ENCODE measurements at regions not wholly inside any gene's neighbourhood (a gene's known extent, or its start where the extent isn't known, plus 50 kb on each side); places are given as distances from the start of the nearest gene placed in this dataset.

GRCh38 chr16:35559911-35560636 is 2100.7 kb downstream of the TP53TG3F start:
- Histone ChIP-seq H3K9me3 (replicated peaks) (no peaks in the 10 kb centered on the region), H3K4me3 (no peak overlapping the region), H3K27ac (no peak overlapping the region), H3K27me3 (no peaks in the 10 kb centered on the region), H3K36me3 (no peaks in the 10 kb centered on the region), H3K4me1 (no peaks in the 10 kb centered on the region)
- DNase-seq, result peak in 1 of 2 experiments; percentile 2

- H3K4me3 ChIP-seq, result no peak overlapping the region
- no peaks in the 10 kb centered on the region for H3K27me3 ChIP-seq
- H3K9me3 ChIP-seq (replicated peaks), result no peaks in the 10 kb centered on the region
- H3K36me3 ChIP-seq, result no peaks in the 10 kb centered on the region
- H3K4me1 ChIP-seq, result no peaks in the 10 kb centered on the region
- H3K27ac ChIP-seq, result no peak overlapping the region
- no peak for DNase-seq
Observed at GRCh38 chr16:35560637-35560984, 2101.2 kb downstream of the TP53TG3F start.

DNA sequence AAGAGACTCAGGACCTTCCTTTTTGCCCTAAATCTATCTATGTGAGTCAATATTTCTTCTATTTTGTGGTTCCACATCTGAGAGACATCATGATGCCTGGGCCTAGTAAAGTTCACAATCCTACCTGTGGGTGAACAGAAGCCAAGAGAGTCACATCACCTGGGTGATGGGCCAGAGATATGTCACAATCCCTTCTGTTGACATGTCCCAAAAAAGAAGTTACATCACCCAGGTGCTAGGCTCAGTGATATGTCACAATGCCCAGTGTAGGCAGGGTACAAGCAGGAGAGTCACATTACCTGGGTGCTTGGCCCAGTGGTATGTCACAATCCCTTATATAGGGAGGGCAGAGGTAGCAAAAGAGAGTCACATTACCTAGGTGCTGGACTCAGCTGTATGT is 2101.9 kb downstream of the TP53TG3F start:
- H3K4me1 ChIP-seq, result no peaks in the 10 kb centered on the region
- H3K27me3 ChIP-seq, result no peaks in the 10 kb centered on the region
- H3K27ac ChIP-seq, result no peak overlapping the region
- no peaks in the 10 kb centered on the region for H3K9me3 ChIP-seq (replicated peaks)
- H3K36me3 ChIP-seq, result no peaks in the 10 kb centered on the region
- DNase-seq, result no peak
- H3K4me3 ChIP-seq, result no peak overlapping the region

GRCh38 chr16:35562471-35562870 is 2103.1 kb downstream of the TP53TG3F start:
- no peak overlapping the region for H3K4me3 ChIP-seq
- no peaks in the 10 kb centered on the region for H3K27me3 ChIP-seq
- no peak overlapping the region for H3K27ac ChIP-seq
- DNase-seq, result no peak
- H3K4me1 ChIP-seq, result no peaks in the 10 kb centered on the region
- H3K9me3 ChIP-seq (replicated peaks), result no peaks in the 10 kb centered on the region
- H3K36me3 ChIP-seq, result no peaks in the 10 kb centered on the region

DNA sequence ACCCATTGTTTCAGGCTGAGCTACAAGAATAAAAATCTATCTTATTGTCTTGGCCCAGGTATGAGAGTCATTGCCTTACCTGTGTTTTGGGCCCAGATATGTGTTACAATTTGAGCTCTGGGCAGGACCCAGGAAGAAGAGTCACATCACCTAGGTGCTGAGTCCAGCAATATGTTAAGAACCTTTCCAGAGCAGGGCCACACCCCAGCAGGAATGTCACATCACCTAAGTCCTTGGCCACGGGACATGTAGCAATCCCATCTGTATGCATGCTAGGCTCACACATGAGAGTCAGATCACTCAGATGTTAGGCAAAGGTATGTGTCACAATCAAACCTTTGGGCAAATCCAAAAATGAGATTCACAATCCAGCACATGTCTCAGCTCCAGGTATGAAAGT is 2103.5 kb downstream of the TP53TG3F start:
- no peak for DNase-seq
- Histone ChIP-seq H3K27me3 (no peaks in the 10 kb centered on the region), H3K27ac (no peak overlapping the region), H3K9me3 (replicated peaks) (no peaks in the 10 kb centered on the region), H3K4me3 (no peak overlapping the region), H3K4me1 (no peaks in the 10 kb centered on the region), H3K36me3 (no peaks in the 10 kb centered on the region)

DNA sequence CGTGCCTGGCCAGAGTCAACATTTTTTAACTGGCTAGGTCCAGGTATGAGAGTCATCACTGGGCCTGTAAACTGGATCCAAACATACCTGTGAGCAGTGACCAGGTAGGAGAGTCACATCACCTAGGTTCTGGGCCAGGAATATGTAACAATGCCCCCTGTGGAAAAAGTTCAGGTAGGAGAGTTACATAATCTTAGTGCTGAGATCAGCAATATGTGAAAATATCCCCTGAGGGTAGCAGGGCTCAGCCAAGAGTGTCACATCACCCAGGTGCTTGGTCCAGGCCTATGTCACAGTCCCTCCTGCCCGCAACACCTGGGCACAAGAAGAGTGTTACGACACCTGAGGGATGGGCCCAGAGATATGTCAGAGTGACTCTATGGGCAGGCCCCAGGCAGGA is 2104.7 kb downstream of the TP53TG3F start:
- Histone ChIP-seq H3K4me3 (no peak overlapping the region), H3K27ac (no peak overlapping the region), H3K36me3 (no peaks in the 10 kb centered on the region), H3K9me3 (replicated peaks) (no peaks in the 10 kb centered on the region), H3K27me3 (no peaks in the 10 kb centered on the region), H3K4me1 (no peaks in the 10 kb centered on the region)
- no peak for DNase-seq

DNA sequence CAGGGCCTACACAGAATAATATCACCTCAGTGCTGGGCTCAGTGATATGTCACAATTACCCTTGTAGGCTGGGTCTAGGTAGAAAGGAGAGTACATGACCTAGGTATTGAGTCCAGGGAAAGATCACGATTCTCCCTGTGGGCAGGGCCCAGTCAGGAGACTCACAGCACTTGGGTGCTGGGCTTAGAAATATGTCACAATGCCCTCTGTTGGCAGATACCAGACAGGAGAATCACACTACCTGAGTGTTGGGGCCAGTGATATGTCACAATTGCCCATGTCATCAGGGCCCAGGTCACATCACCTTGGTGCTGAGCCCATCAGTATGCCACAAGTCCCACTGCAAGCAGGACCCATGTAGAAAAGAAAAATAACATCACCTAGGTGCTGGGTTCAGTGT is 2105.5 kb downstream of the TP53TG3F start:
- no peaks in the 10 kb centered on the region for H3K4me1 ChIP-seq
- H3K27me3 ChIP-seq, result no peaks in the 10 kb centered on the region
- H3K4me3 ChIP-seq, result no peak overlapping the region
- DNase-seq, result no peak
- H3K36me3 ChIP-seq, result no peaks in the 10 kb centered on the region
- no peaks in the 10 kb centered on the region for H3K9me3 ChIP-seq (replicated peaks)
- H3K27ac ChIP-seq, result no peak overlapping the region

DNA sequence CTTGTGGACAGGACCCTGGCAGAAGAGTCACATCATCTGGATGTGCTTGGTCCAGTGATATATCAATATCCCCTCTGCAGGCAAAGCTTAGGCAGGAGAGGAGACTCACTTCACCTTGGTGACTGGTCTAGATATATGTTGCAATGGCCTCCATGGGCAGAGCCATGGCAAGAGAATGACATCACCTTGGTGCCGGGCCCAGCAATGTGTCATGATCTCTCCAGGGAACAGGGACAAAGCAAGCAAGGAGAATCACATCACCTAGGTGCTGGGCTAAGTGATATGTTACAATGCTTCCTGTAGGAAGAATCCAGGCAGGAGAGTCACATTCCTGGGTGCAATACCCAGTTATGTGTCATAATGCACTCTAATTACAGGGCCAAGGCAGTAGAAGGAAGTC is 2106.2 kb downstream of the TP53TG3F start:
- no peak overlapping the region for H3K4me3 ChIP-seq
- no peaks in the 10 kb centered on the region for H3K9me3 ChIP-seq (replicated peaks)
- H3K27me3 ChIP-seq, result no peaks in the 10 kb centered on the region
- no peaks in the 10 kb centered on the region for H3K4me1 ChIP-seq
- H3K27ac ChIP-seq, result no peak overlapping the region
- H3K36me3 ChIP-seq, result no peaks in the 10 kb centered on the region
- no peak for DNase-seq

DNA sequence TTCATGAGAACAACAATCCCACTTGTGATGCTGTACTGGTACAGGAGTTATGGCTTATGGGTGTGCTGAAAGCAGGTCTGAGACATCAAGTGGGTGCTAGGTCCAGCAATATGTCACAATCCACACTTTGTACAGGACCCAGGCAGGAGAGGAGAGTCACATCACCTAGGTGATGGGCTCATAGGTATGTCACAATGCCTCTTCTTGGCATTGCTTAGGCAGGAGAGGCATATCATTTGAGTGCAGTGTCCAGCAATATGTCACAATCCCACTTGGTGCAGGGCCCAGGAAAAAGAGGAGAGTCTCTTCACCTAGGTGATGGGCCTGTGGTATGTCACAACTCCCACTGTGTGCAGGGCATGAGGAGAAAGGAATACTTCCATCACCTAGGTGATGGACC is 2110.0 kb downstream of the TP53TG3F start:
- no peaks in the 10 kb centered on the region for H3K36me3 ChIP-seq
- no peak overlapping the region for H3K4me3 ChIP-seq
- no peak overlapping the region for H3K27ac ChIP-seq
- H3K4me1 ChIP-seq, result no peaks in the 10 kb centered on the region
- no peaks in the 10 kb centered on the region for H3K9me3 ChIP-seq (replicated peaks)
- DNase-seq, result no peak
- no peaks in the 10 kb centered on the region for H3K27me3 ChIP-seq

DNA sequence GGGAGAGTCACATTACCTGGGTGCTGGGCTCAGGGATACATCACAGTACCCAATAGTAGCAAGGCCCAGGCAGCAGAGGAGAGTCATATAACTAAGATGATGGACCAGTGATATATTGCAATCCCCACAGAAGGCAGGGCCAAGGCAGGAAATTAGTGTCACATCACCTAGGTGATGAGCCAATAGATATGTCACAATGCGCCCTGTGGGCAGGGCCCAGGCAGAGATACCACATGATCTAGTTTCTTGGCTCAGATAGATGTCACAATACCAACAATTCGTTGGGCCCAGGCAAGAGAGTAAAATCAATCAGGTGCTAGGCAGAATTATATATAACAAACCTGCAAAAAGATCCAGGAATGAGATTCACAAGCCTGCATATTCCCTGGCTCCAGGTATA is 2111.5 kb downstream of the TP53TG3F start:
- Histone ChIP-seq H3K4me1 (no peaks in the 10 kb centered on the region), H3K4me3 (no peak overlapping the region), H3K27me3 (no peaks in the 10 kb centered on the region), H3K9me3 (replicated peaks) (no peaks in the 10 kb centered on the region), H3K27ac (no peak overlapping the region), H3K36me3 (no peaks in the 10 kb centered on the region)
- DNase-seq, result no peak

DNA sequence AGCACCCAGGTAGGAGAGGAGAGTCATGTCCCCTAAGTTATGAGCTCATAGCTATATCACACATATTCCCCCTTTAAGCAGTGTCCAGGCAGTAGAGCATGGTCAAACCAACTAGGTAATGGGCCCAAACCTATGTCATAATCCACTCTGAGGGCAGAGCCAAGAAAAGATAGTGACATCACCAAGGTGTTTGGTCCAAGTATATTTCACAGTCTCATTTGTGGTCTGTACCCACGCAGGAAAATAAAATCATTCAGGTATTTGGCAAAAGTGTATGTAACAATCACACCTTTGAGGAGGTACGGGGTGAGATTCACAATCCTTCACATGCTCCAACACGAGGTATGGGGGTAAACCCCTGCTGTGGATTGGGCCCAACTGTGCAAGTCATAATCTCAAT is 2112.8 kb downstream of the TP53TG3F start:
- DNase-seq, result no peak
- H3K9me3 ChIP-seq (replicated peaks), result no peaks in the 10 kb centered on the region
- H3K27ac ChIP-seq, result no peak overlapping the region
- no peaks in the 10 kb centered on the region for H3K4me1 ChIP-seq
- no peaks in the 10 kb centered on the region for H3K36me3 ChIP-seq
- no peak overlapping the region for H3K4me3 ChIP-seq
- H3K27me3 ChIP-seq, result no peaks in the 10 kb centered on the region

DNA sequence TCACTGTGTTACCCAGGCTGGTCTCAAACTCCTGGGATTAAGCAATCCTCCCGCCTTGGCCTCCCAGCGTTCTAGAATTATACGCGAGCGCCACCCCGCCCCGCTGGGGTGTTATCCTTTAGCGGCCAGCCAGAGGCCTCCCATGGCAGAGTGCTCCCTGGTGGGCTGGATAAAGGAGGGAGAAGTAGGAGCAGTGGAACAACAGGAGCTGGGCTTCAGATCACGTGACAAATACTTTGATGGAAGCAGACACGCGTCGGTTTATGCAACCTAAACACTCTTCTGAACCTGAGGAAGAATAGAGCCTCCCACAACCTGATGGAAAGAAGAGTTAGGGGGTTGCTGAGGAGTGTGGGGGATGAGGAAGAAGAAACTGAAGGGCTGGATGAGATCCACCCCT is 2114.0 kb downstream of the TP53TG3F start:
- no peaks in the 10 kb centered on the region for H3K9me3 ChIP-seq (replicated peaks)
- H3K27ac ChIP-seq, result no peak overlapping the region
- H3K4me1 ChIP-seq, result no peaks in the 10 kb centered on the region
- no peak overlapping the region for H3K4me3 ChIP-seq
- H3K27me3 ChIP-seq, result no peaks in the 10 kb centered on the region
- DNase-seq, result no peak
- H3K36me3 ChIP-seq, result no peaks in the 10 kb centered on the region

DNA sequence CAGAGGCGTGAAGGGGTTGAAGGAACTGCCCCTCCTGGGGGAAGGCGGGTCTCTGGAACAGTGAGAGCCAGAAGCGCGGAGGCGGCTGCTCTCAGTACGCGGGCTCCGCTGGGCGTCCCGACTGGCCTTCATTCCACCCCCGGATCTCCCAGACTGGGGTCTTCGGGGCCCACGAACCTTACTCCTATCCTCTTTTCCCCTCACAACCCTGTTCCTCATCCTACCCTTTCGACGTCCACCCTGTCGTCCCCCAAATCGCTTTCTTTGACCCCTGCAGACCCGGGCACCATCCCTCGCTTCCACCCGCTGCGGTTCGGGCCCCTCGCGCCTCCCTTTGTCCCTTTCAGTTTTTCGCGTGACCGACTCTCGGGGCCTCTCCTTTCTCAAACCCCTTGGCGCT is 2114.6 kb downstream of the TP53TG3F start:
- no peak for DNase-seq
- H3K36me3 ChIP-seq, result no peaks in the 10 kb centered on the region
- H3K27ac ChIP-seq, result no peak overlapping the region
- no peak overlapping the region for H3K4me3 ChIP-seq
- no peaks in the 10 kb centered on the region for H3K9me3 ChIP-seq (replicated peaks)
- H3K27me3 ChIP-seq, result no peaks in the 10 kb centered on the region
- H3K4me1 ChIP-seq, result no peaks in the 10 kb centered on the region

GRCh38 chr16:35574454-35575431 is 2115.3 kb downstream of the TP53TG3F start:
- H3K9me3 ChIP-seq (replicated peaks), result no peaks in the 10 kb centered on the region
- H3K4me1 ChIP-seq, result no peaks in the 10 kb centered on the region
- no peak for DNase-seq
- H3K27me3 ChIP-seq, result no peaks in the 10 kb centered on the region
- no peak overlapping the region for H3K27ac ChIP-seq
- no peak overlapping the region for H3K4me3 ChIP-seq
- no peaks in the 10 kb centered on the region for H3K36me3 ChIP-seq

- Histone ChIP-seq H3K27me3 (no peaks in the 10 kb centered on the region), H3K9me3 (replicated peaks) (no peaks in the 10 kb centered on the region), H3K36me3 (no peaks in the 10 kb centered on the region), H3K4me1 (no peaks in the 10 kb centered on the region), H3K4me3 (no peak overlapping the region), H3K27ac (no peak overlapping the region)
- no peak for DNase-seq
Observed at GRCh38 chr16:35575432-35575821, 2116.0 kb downstream of the TP53TG3F start.

Measured in SJCRH30 (cell line).